SK-N-MC (cell line): ENCODE measurements at regions not wholly inside any gene's neighbourhood (a gene's known extent, or its start where the extent isn't known, plus 50 kb on each side); places are given as distances from the start of the nearest gene placed in this dataset.

Source experiments
- DNase-seq: peaks from one replicate; pipeline ENCODE4 v3.0.0-alpha.2; 2011; ENCODE audit warnings: low read depth, low spot score
- H3K27ac ChIP-seq: fragments of 200-600 bp; sonication (generic); 2 replicates; pipeline ENCODE4 v1.5.1; 2016; ENCODE audit warnings: mixed run types
- H3K36me3 ChIP-seq: fragments of 200-600 bp; sonication (generic); 2 replicates; pipeline ENCODE4 v1.6.1; 2017; ENCODE audit warnings: antibody characterized with exemption, low read length, mixed read lengths; ENCODE audit not compliant: insufficient read depth
- H3K4me3 ChIP-seq: fragments of 200-600 bp; sonication (generic); 2 replicates; pipeline ENCODE4 v1.5.1; 2016
- H3K9ac ChIP-seq: fragments of 200-600 bp; sonication (generic); 2 replicates; pipeline ENCODE4 v1.8.0; 2017; ENCODE audit warnings: mixed run types, mixed read lengths; ENCODE audit not compliant: insufficient read length
- H3K9me3 ChIP-seq: fragments of 200-600 bp; sonication (generic); 2 replicates; pipeline ENCODE4 v1.6.1; 2017; ENCODE audit warnings: low read depth, mild to moderate bottlenecking, antibody characterized with exemption, low read length, moderate library complexity, mixed read lengths
- EZH2 ChIP-seq: fragments of 200-600 bp; sonication (generic); IDR thresholded peaks from one replicate; pipeline ENCODE4 v1.6.1; 2017; ENCODE audit warnings: antibody characterized with exemption
- FOXP2 ChIP-seq: optimal IDR thresholded peaks from 2 replicates; pipeline ENCODE3; 2011; ENCODE audit warnings: mild to moderate bottlenecking, moderate library complexity; ENCODE audit not compliant: insufficient read depth; ENCODE audit errors: extremely low read length, control extremely low read depth
- POLR2AphosphoS5 ChIP-seq: IDR thresholded peaks from 2 replicates; pipeline ENCODE4 v1.6.1; 2012; ENCODE audit warnings: mild to moderate bottlenecking, low read depth, low read length, borderline replicate concordance

DNA sequence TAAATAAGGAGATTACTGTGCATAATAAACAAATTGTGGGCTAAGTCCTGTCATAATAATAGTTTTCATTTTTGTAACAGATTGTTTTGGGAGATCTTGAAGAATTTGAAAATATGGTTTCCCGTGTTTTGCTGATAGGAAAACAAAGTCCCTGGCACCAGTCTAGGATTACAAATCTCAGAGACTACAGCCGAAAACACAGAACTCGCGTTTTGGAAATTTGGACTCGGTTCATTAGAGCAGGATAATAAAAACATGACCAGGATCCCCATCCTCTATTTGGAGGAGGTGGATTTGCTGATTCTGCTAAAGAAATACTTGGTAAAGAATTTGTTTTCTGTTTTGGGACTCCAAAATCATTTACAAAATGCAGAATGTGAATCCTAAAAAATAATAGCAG, 1194.4 kb downstream of the DTWD2 start:
- DNase-seq, result no peak
- Histone ChIP-seq H3K4me3 (no peak overlapping the region), H3K9me3 (no peaks in the 10 kb centered on the region), H3K36me3 (no peaks in the 10 kb centered on the region), H3K9ac (no peak overlapping the region), H3K27ac (no peak overlapping the region)
- TF ChIP-seq EZH2, result no peak
- no peak for TF ChIP-seq POLR2AphosphoS5
- no peak for TF ChIP-seq FOXP2

DNA sequence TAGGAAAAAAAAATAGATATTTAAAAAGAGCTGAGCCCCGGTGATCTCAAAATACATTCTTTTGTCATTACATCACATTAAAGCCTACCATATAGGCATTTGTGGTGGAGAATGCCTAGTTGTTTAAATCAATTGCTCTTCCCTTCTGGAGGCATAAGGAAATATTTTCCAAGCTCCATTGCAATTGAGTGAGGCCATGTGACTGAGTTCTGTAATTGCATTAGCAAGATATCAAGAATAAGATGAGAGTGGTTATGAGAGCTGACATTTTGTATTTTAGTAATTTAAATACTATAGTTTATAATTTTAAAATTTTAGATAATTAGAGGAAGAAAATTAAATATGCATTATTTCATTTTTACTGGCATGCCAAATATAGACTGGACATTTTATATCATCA, 1195.9 kb downstream of the DTWD2 start:
- Histone ChIP-seq H3K9ac (no peak overlapping the region), H3K9me3 (no peaks in the 10 kb centered on the region), H3K36me3 (no peaks in the 10 kb centered on the region), H3K4me3 (no peak overlapping the region), H3K27ac (no peak overlapping the region)
- TF ChIP-seq FOXP2 (no peak), POLR2AphosphoS5 (no peak), EZH2 (no peak)
- no peak for DNase-seq

DNA sequence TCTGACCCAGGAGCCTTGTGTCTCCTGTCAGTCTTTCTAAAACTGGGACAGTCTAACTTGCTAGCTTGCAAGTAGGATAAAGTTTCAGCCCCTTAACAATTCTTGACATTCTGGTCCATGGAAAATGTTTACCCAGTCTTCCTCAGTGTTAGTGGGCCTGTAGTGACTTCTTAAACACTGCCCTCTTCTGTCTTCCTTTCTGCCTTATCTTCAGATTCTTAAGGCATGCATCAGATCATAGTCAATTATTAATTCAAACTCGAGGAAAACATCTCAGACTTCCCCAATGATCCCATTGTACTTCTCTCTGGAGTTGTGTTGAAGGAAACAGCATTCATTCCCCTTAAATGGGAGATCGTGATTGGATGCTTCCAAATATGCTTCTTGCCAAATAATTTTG, 1199.8 kb downstream of the DTWD2 start:
- Histone ChIP-seq H3K4me3 (no peak overlapping the region), H3K9me3 (no peaks in the 10 kb centered on the region), H3K27ac (no peak overlapping the region), H3K9ac (no peak overlapping the region), H3K36me3 (no peaks in the 10 kb centered on the region)
- no peak for DNase-seq
- TF ChIP-seq POLR2AphosphoS5 (no peak), FOXP2 (no peak)

DNA sequence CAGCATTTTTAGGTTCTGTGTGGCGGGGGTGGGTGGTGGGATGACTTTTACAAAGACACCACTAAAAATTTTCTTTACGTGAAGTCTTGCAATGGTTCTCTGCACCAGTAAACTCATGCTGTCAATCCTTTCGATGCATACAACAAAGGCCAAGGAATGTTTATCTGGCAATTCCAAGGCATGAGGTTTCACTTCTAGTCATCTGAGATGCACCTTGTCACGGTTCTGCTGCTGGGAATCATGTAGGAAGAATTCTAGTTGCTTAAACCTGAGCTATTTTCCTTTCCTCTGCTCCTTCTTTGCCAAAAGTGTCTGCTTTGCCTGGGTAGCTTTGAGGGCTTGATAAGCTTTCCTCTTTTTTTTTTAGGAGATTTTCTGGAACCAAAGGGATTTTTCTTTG, 1204.5 kb upstream of the SEMA6A start:
- no peak overlapping the region for H3K27ac ChIP-seq
- TF ChIP-seq POLR2AphosphoS5 (no peak), FOXP2 (no peak), EZH2 (no peak)
- H3K9ac ChIP-seq, result no peak overlapping the region
- no peak for DNase-seq
- no peaks in the 10 kb centered on the region for H3K9me3 ChIP-seq
- H3K36me3 ChIP-seq, result no peaks in the 10 kb centered on the region
- H3K4me3 ChIP-seq, result no peak overlapping the region

DNA sequence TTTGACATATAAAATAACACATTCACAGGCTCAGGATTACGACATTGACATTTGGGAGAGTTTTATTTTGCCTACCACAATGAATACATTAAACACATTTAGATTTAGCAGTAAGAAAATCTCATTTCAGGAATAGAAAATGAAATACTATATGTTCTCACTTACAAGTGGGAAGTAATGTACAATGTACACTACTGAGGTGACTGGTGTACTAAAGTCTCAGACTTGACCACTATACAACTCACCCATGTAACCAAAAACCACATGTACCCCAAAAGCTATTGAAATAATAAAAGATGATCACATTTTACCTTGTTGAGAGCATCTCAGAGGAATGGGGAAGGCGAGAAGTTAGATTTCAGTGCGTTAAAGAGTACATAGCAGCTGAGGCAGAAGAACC, 1202.4 kb upstream of the SEMA6A start:
- no peaks in the 10 kb centered on the region for H3K9me3 ChIP-seq
- H3K36me3 ChIP-seq, result no peaks in the 10 kb centered on the region
- TF ChIP-seq EZH2 (no peak), POLR2AphosphoS5 (no peak), FOXP2 (no peak)
- DNase-seq, result no peak
- H3K27ac ChIP-seq, result no peak overlapping the region
- H3K9ac ChIP-seq, result no peak overlapping the region
- H3K4me3 ChIP-seq, result no peak overlapping the region

DNA sequence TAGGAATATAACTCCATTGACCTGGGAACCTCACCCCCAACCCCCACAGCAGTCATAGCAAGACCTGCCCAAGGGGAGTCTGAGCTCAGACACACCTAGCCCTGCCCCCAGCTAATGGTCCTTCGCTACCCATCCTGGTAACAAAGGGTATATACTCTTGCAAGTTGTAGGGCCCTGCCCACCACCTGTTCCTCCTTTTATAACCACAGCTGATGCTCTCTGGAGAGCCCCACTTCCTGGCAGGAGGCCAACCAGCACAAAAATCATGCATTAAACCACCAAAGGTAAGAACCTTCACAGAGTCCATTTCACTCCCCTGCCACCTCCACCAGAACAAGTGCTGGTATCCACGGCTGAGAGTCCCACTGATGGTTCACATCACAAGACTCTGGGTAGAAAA, 1195.3 kb upstream of the SEMA6A start:
- no peak for TF ChIP-seq EZH2
- no peak for TF ChIP-seq FOXP2
- Histone ChIP-seq H3K4me3 (no peak overlapping the region), H3K36me3 (no peaks in the 10 kb centered on the region), H3K9me3 (no peaks in the 10 kb centered on the region), H3K9ac (no peak overlapping the region), H3K27ac (no peak overlapping the region)
- DNase-seq, result no peak

DNA sequence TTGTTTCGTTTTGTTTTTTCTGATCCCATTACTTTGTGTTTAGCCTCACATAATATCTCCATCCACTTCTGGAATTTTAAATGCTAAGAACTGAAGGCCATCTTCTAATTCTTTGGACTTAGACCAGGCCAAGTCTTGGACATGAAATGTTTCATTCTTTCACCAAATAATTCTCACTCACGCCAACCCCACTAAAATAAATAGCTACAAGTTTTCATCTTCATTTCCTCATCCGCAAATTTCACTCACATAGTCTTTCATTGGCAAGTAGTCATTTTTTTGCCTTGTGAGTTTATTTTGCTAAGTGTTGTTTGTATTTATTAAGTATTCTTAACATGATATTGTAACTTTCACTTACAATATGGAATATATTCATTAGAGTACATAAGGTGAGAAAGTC, 1188.6 kb upstream of the SEMA6A start:
- Histone ChIP-seq H3K27ac (no peak overlapping the region), H3K9me3 (no peaks in the 10 kb centered on the region), H3K9ac (no peak overlapping the region), H3K36me3 (no peaks in the 10 kb centered on the region), H3K4me3 (no peak overlapping the region)
- no peak for DNase-seq
- TF ChIP-seq FOXP2 (no peak), EZH2 (no peak), POLR2AphosphoS5 (no peak)

DNA sequence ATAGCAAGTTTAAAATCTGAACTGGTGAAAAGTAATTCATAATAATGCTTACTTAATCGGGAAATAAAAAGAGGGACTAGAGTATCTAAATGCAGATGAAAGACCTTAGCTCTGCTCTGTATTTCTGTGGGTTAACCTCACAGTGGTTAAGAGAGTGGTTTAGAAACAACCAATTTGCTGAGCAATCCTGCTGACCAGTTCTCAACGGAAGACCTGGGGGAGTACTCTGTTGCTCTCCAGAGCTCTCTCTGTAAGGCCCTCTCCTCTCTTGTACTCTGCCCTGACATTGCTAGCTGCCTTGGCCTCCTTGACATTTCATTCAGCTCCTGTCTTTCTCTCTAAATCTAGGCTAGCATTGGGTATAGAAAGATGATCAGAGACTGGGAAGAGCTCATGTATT, 1186.6 kb upstream of the SEMA6A start:
- H3K36me3 ChIP-seq, result no peaks in the 10 kb centered on the region
- no peak overlapping the region for H3K4me3 ChIP-seq
- TF ChIP-seq FOXP2 (no peak), EZH2 (no peak), POLR2AphosphoS5 (no peak)
- no peaks in the 10 kb centered on the region for H3K9me3 ChIP-seq
- H3K27ac ChIP-seq, result no peak overlapping the region
- H3K9ac ChIP-seq, result no peak overlapping the region
- DNase-seq, result no peak

DNA sequence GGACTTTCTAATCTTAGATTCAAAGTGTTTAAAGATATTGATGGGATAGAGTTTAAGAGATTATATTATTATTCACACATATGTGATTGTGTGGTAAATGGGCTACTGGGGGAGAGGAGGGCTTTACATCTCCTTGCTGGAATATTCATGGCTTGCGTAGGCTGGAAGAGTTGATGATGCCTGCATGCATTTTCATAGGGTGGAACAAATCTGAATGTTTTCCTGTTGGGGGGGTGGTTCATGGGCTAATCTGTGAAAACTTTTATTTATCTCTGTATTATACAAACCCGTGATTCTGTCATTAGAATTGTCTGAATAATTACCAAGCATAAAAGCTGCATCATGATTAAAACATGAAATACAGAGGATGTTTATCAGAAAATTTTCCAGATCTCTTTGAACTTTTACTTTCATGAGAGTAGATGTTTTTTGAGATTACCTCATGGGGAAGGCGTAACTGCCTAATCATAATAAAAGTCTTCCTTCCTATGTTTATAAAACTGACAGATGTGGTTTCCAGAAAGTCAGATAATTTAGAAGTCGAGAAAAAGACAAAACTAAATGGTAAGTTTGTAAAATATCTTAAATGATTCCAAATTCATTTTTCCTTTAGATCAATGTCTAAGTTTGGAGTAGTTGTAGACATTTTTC, 1185.4 kb upstream of the SEMA6A start:
- no peaks in the 10 kb centered on the region for H3K9me3 ChIP-seq
- H3K36me3 ChIP-seq, result no peaks in the 10 kb centered on the region
- no peak overlapping the region for H3K27ac ChIP-seq
- TF ChIP-seq FOXP2 (no peak), POLR2AphosphoS5 (no peak), EZH2 (no peak)
- H3K4me3 ChIP-seq, result no peak overlapping the region
- no peak for DNase-seq
- no peak overlapping the region for H3K9ac ChIP-seq
